HepG2 (cell line): ENCODE measurements at regions not wholly inside any gene's neighbourhood (a gene's known extent, or its start where the extent isn't known, plus 50 kb on each side); places are given as distances from the start of the nearest gene placed in this dataset.

Experiments used
- ATAC-seq: fragments of 200-7000 bp; cut with Tn5 transposase; 3 replicates; pipeline ENCODE4 v1.9.1; 2020; ENCODE audit warnings: mild to moderate bottlenecking, moderate library complexity
- BruUV-seq: library from RNA; stranded (reverse); fragments of 400-500 nt; replicated peaks from 2 replicates; lab custom pipeline; 2021; lab: Mats Ljungman, UMichigan
- CTCF ChIA-PET: fragments of 300-600 bp; formaldehyde crosslinking; extraction: SDS; loops from one replicate; lab custom pipeline; 2021; ENCODE audit warnings: low total read pairs, inconsistent platforms, low intra/inter-chr PET ratio; lab: Yijun Ruan, JAX
- POLR2A ChIA-PET: fragments of 350-600 bp; sonication (Branson Sonifier 250); formaldehyde crosslinking; loops from one replicate; lab custom pipeline; 2020; ENCODE audit warnings: antibody characterized with exemption, inconsistent platforms; lab: Yijun Ruan, JAX
- DNase-seq: peaks from one replicate; pipeline ENCODE4 v3.0.0-alpha.2; 2015; ENCODE audit warnings: low spot score
- FAIRE-seq: peaks from 3 replicates; lab custom pipeline; 2011; peaks lifted over from hg19 to GRCh38; lab: Jason Lieb, UNC
- H2AFZ ChIP-seq: one replicate; pipeline ENCODE4 v1.6.1; 2011; ENCODE audit warnings: low read length, inconsistent platforms
- H3K27ac ChIP-seq: fragments of 300-600 bp; 3 replicates; pipeline ENCODE4 v1.8.0; 2011; ENCODE audit warnings: mixed run types, mild to moderate bottlenecking, mixed read lengths, low read length, inconsistent platforms; ENCODE audit not compliant: insufficient read depth; ENCODE audit errors: extremely low read length
- H3K27me3 ChIP-seq, 2 experiments: fragments of 200-600 bp in 1 of 2; 2 replicates in 1 of 2; 3 replicates in 1 of 2; pipeline versions ENCODE4 v1.6.0 to v1.8.0; 2011; ENCODE audit warnings: low read length in 2 of 2, mild to moderate bottlenecking in 2 of 2, moderate library complexity in 2 of 2, inconsistent platforms in 1 of 2; ENCODE audit not compliant: insufficient read depth in 2 of 2, control insufficient read depth in 1 of 2
- H3K36me3 ChIP-seq, 2 experiments: fragments of 200-600 bp in 1 of 2; replicated peaks in 1 of 2; 2 replicates in 1 of 2; 3 replicates in 1 of 2; pipeline versions ENCODE4 v1.5.1 to v1.8.0; 2011; ENCODE audit warnings: low read length in 2 of 2, inconsistent platforms in 1 of 2; ENCODE audit not compliant: insufficient read depth in 2 of 2, control insufficient read depth in 1 of 2
- H3K4me1 ChIP-seq: 2 replicates; pipeline ENCODE4 v1.5.1; 2012; ENCODE audit warnings: low read length, inconsistent platforms; ENCODE audit not compliant: insufficient read depth
- H3K4me2 ChIP-seq: 2 replicates; pipeline ENCODE4 v1.6.0; 2011; ENCODE audit warnings: low read depth, low read length, inconsistent platforms
- H3K4me3 ChIP-seq, 3 experiments: fragments of 200-600 bp in 1 of 3; sonication (generic), shearing (Covaris generic) in 1 of 3; replicated peaks in 1 of 3; 2 replicates each; pipeline ENCODE4 v1.5.1; 2011 to 2016; ENCODE audit warnings: low read length in 3 of 3, inconsistent platforms in 2 of 3, low read depth in 2 of 3, mild to moderate bottlenecking in 2 of 3, control low read depth in 1 of 3, mixed read lengths in 1 of 3; ENCODE audit not compliant: insufficient read depth in 1 of 3
- H3K79me2 ChIP-seq: one replicate; pipeline ENCODE4 v1.6.1; 2011; ENCODE audit warnings: low read length, inconsistent platforms; ENCODE audit not compliant: insufficient read depth
- H3K9ac ChIP-seq: 2 replicates; pipeline ENCODE4 v1.6.0; 2011; ENCODE audit warnings: mild to moderate bottlenecking, low read depth, low read length, inconsistent platforms; ENCODE audit not compliant: insufficient read depth
- H3K9me3 ChIP-seq: 2 replicates; pipeline ENCODE4 v1.5.1; 2012; ENCODE audit warnings: mild to moderate bottlenecking, low read length
- H4K20me1 ChIP-seq: 2 replicates; pipeline ENCODE4 v1.6.0; 2011; ENCODE audit warnings: inconsistent platforms, mild to moderate bottlenecking, low read length, moderate library complexity; ENCODE audit not compliant: insufficient read depth
- E2F5 ChIP-seq: sonication (generic); formaldehyde crosslinking; conservative IDR thresholded peaks from 2 replicates; pipeline ENCODE4 v1.4.0; 2020; ENCODE audit warnings: missing genetic modification reagents
- ELF3 ChIP-seq: IDR thresholded peaks from 2 replicates; pipeline ENCODE4 v1.6.1; 2016; ENCODE audit warnings: missing genetic modification reagents, missing compliant biosample characterization
- FOXP1 ChIP-seq, 2 experiments: fragments of 450-650 bp in 1 of 2; IDR thresholded peaks; 2 replicates each; pipeline ENCODE4 v1.6.1; 2017 to 2018; ENCODE audit warnings: antibody characterized with exemption in 1 of 2
- HNF4A ChIP-seq: sonication (generic); formaldehyde crosslinking; IDR thresholded peaks from 2 replicates; pipeline ENCODE4 v1.4.0; 2020; ENCODE audit warnings: missing genetic modification reagents
- LCORL ChIP-seq, 2 experiments: fragments of 450-650 bp in 1 of 2; sonication (generic) in 1 of 2; formaldehyde crosslinking in 1 of 2; IDR thresholded peaks; 2 replicates each; pipeline versions ENCODE4 v1.5.0 to v1.6.1; 2017 to 2020; ENCODE audit warnings: antibody characterized with exemption in 1 of 2, missing genetic modification reagents in 1 of 2
- MTERF4 ChIP-seq: sonication (generic); formaldehyde crosslinking; IDR thresholded peaks from 2 replicates; pipeline ENCODE4 v1.8.0; 2023; ENCODE audit warnings: mild to moderate bottlenecking, missing genetic modification reagents
- NFE2L2 ChIP-seq: fragments of 150-350 bp; IDR thresholded peaks from 2 replicates; pipeline ENCODE4 v1.6.1; 2014; ENCODE audit warnings: low read length
- PAXIP1 ChIP-seq: sonication (generic); formaldehyde crosslinking; conservative IDR thresholded peaks from 2 replicates; pipeline ENCODE4 v1.4.0; 2020; ENCODE audit warnings: mild to moderate bottlenecking, missing genetic modification reagents, moderate library complexity
- THAP8 ChIP-seq: sonication (generic); formaldehyde crosslinking; IDR thresholded peaks from 2 replicates; pipeline ENCODE4 v1.5.1; 2020; ENCODE audit warnings: missing genetic modification reagents, mild to moderate bottlenecking, borderline replicate concordance
- WGBS: methylation state at CpG from one replicate; pipeline ENCODE4 v1.1.6; 2017; ENCODE audit warnings: low lambda C conversion rate; 5-methylcytosine and 5-hydroxymethylcytosine counted together
- in situ Hi-C: cut with HindIII; loops from 2 replicates; pipeline ENCODE4 v1.10.0; 2017; ENCODE audit warnings: low pct_unique_long_range_greater_than_20kb; ENCODE audit not compliant: extremely low pct_ligation_motif_present
- intact Hi-C: fragments of 100-400 bp; cut with micrococcal nuclease; formaldehyde crosslinking; loops from one replicate; pipeline ENCODE4 v1.10.0; 2022; ENCODE audit not compliant: unreplicated experiment

- TF ChIP-seq THAP8 (no peak), FOXP1 (IDR thresholded peaks at IDR 0.05) (no peak), FOXP1 (CRISPR knock-in tag; IDR thresholded peaks at IDR 0.05) (no peak), NFE2L2 (no peak)
These were observed 1118.6 kb downstream of the PLA2G4A start (continued) for GRCh38 chr1:187947359-187947758.

GRCh38 chr1:187948170-187948794 is 1119.5 kb downstream of the PLA2G4A start:
- no peak for FAIRE-seq
- Histone ChIP-seq H3K27ac (no peak overlapping the region), H3K9me3 (peaks cover 46% of the 10 kb centered on the region)

More at GRCh38 chr1:187948170-187948794, 1119.5 kb downstream of the PLA2G4A start:
- no TSS peak for BruUV-seq
- peak overlapping the region; percentile 18; the same call in 1 of the 2 replicates for H3K4me2 ChIP-seq
- ATAC-seq (no peak), DNase-seq (no peak)
- 0% methylated on average over 1 of the region's 1 CpG for WGBS
- no peaks in the 10 kb centered on the region for H4K20me1 ChIP-seq
- no peaks in the 10 kb centered on the region for H3K79me2 ChIP-seq
- TF ChIP-seq LCORL (IDR thresholded peaks at IDR 0.05) = no peak
- TF ChIP-seq LCORL (CRISPR knock-in tag; IDR thresholded peaks at IDR 0.05) = peak; percentile 43; the same call in 1 of the 2 replicates
- 0 out of 2 replicates have a peak, but pooled peaks have one; percentile 17 for TF ChIP-seq ELF3
- peak; percentile 57; the same call in 1 of the 2 replicates for TF ChIP-seq HNF4A (CRISPR knock-in tag)
- no peak for TF ChIP-seq MTERF4 (CRISPR knock-in tag)
- 0 out of 2 replicates have a peak, but pooled peaks have one; percentile 23 for TF ChIP-seq PAXIP1
- TF ChIP-seq E2F5 (CRISPR knock-in tag) = no peak
- intact Hi-C loops (no loop called here), in situ Hi-C loops (no loop called here)
- no peaks in the 10 kb centered on the region for H3K27me3 ChIP-seq
- CTCF ChIA-PET = no interaction called here
- no peaks in the 10 kb centered on the region for H3K36me3 ChIP-seq
- H2AFZ ChIP-seq = no peak overlapping the region
- no peak overlapping the region for H3K4me3 ChIP-seq
- no peaks in the 10 kb centered on the region for H3K4me1 ChIP-seq
- H3K9ac ChIP-seq = no peak overlapping the region
- POLR2A ChIA-PET = no interaction called here
